ENCODE measurements at regions not wholly inside any gene's neighbourhood (a gene's known extent, or its start where the extent isn't known, plus 50 kb on each side); places are given as distances from the start of the nearest gene placed in this dataset.
"Not testable (repeated sequence)": the region's sequence is repeated elsewhere in the genome, so short reads cannot be mapped to it uniquely, and the experiment has no call there.

- no peak for DNase-seq (ENCODE audit: low read depth in 2 of 2, low spot score in 1 of 2)
Observed at GRCh38 chr6:169101981-169102380, 151.7 kb downstream of the THBS2 start.

GRCh38 chr6:169101036-169101805, 152.4 kb downstream of the THBS2 start:
- no peak for DNase-seq (ENCODE audit: low read depth in 2 of 2, low spot score in 1 of 2)

- DNase-seq (ENCODE audit: low read depth in 2 of 2, low spot score in 1 of 2), result no peak
Observed at GRCh38 chr6:169099411-169100202, 154.0 kb downstream of the THBS2 start.

- DNase-seq (ENCODE audit: low read depth in 2 of 2, low spot score in 1 of 2), result not testable (repeated sequence)
Observed at GRCh38 chr6:169098651-169099050, 155.0 kb downstream of the THBS2 start.

- DNase-seq (ENCODE audit: low read depth in 2 of 2, low spot score in 1 of 2), result no peak
Observed at GRCh38 chr6:169098116-169098515, 155.5 kb downstream of the THBS2 start.

- no peak for DNase-seq (ENCODE audit: low read depth in 2 of 2, low spot score in 1 of 2)
Observed at GRCh38 chr6:169097381-169097959, 156.2 kb downstream of the THBS2 start.

GRCh38 chr6:169096388-169096787, 157.3 kb downstream of the THBS2 start:
- DNase-seq (ENCODE audit: low read depth in 2 of 2, low spot score in 1 of 2), result no peak

GRCh38 chr6:169095153-169095552, 158.5 kb downstream of the THBS2 start:
- no peak for DNase-seq (ENCODE audit: low read depth in 2 of 2, low spot score in 1 of 2)

- no peak for DNase-seq (ENCODE audit: low read depth in 2 of 2, low spot score in 1 of 2)
Observed at GRCh38 chr6:169094552-169094950, 159.1 kb downstream of the THBS2 start.

GRCh38 chr6:169093770-169094551, 159.7 kb downstream of the THBS2 start:
- DNase-seq (ENCODE audit: low read depth in 2 of 2, low spot score in 1 of 2), result no peak

GRCh38 chr6:169093066-169093723, 160.5 kb downstream of the THBS2 start:
- no peak for DNase-seq (ENCODE audit: low read depth in 2 of 2, low spot score in 1 of 2)

GRCh38 chr6:169092375-169092774, 161.3 kb downstream of the THBS2 start:
- no peak for DNase-seq (ENCODE audit: low read depth in 2 of 2, low spot score in 1 of 2)

GRCh38 chr6:169090514-169091127, 163.0 kb downstream of the THBS2 start:
- DNase-seq (ENCODE audit: low read depth in 2 of 2, low spot score in 1 of 2), result not testable (repeated sequence)

- DNase-seq (ENCODE audit: low read depth in 2 of 2, low spot score in 1 of 2), result no peak
Observed at GRCh38 chr6:169088762-169089161, 164.9 kb downstream of the THBS2 start.

GRCh38 chr6:169087443-169088041, 166.1 kb downstream of the THBS2 start:
- no peak for DNase-seq (ENCODE audit: low read depth in 2 of 2, low spot score in 1 of 2)

GRCh38 chr6:169086616-169087015, 167.0 kb downstream of the THBS2 start:
- not testable (repeated sequence) for DNase-seq (ENCODE audit: low read depth in 2 of 2, low spot score in 1 of 2)

- no peak for DNase-seq (ENCODE audit: low read depth in 2 of 2, low spot score in 1 of 2)
Observed at GRCh38 chr6:169086020-169086419, 167.6 kb downstream of the THBS2 start.

GRCh38 chr6:169085466-169085865, 168.2 kb downstream of the THBS2 start:
- no peak for DNase-seq (ENCODE audit: low read depth in 2 of 2, low spot score in 1 of 2)

GRCh38 chr6:169084557-169084956, 169.1 kb downstream of the THBS2 start:
- DNase-seq (ENCODE audit: low read depth in 2 of 2, low spot score in 1 of 2), result not testable (repeated sequence)

- DNase-seq (ENCODE audit: low read depth in 2 of 2, low spot score in 1 of 2), result no peak
Observed at GRCh38 chr6:169084067-169084466, 169.6 kb downstream of the THBS2 start.

Measured in stimulated activated CD8-positive, alpha-beta memory T cell treated with anti-CD3 and anti-CD28 coated beads, Interleukin-4, amount 100 ng/mL, for 1 hour (primary cell).